OCI-LY1 (cell line): ENCODE measurements at regions not wholly inside any gene's neighbourhood (a gene's known extent, or its start where the extent isn't known, plus 50 kb on each side); places are given as distances from the start of the nearest gene placed in this dataset.

Experiments
- H2AFZ ChIP-seq: fragments of 200-600 bp; sonication (generic), shearing (Covaris generic); 2 replicates; pipeline ENCODE4 v1.6.0; 2014; ENCODE audit warnings: antibody characterized with exemption, mild to moderate bottlenecking, low read length
- H3F3A ChIP-seq: fragments of 200-600 bp; sonication (generic), shearing (Covaris generic); 2 replicates; pipeline ENCODE4 v1.6.0; 2014; ENCODE audit warnings: mild to moderate bottlenecking, antibody characterized with exemption, low read length, moderate library complexity; ENCODE audit not compliant: insufficient read depth
- H3K27ac ChIP-seq: fragments of 200-600 bp; sonication (generic); 2 replicates; pipeline ENCODE4 v1.5.1; 2014; ENCODE audit warnings: low read length, mixed run types, mild to moderate bottlenecking, low read depth; ENCODE audit not compliant: poor library complexity, severe bottlenecking
- H3K27me3 ChIP-seq: fragments of 200-600 bp; sonication (generic); 2 replicates; pipeline ENCODE4 v1.6.0; 2014; ENCODE audit warnings: antibody characterized with exemption, mild to moderate bottlenecking, low read length, moderate library complexity; ENCODE audit not compliant: insufficient read depth
- H3K36me3 ChIP-seq: fragments of 200-600 bp; sonication (generic); 2 replicates; pipeline ENCODE4 v1.6.1; 2014; ENCODE audit warnings: mild to moderate bottlenecking, antibody characterized with exemption, low read length, moderate library complexity, mixed read lengths; ENCODE audit not compliant: insufficient read depth
- H3K4me1 ChIP-seq: fragments of 200-600 bp; sonication (generic); 2 replicates; pipeline ENCODE4 v1.5.1; 2014; ENCODE audit warnings: mild to moderate bottlenecking, low read length, moderate library complexity; ENCODE audit not compliant: insufficient read depth, severe bottlenecking
- H3K4me2 ChIP-seq: fragments of 200-600 bp; sonication (generic), shearing (Covaris generic); 2 replicates; pipeline ENCODE4 v1.6.1; 2014; ENCODE audit warnings: low read length
- H3K4me3 ChIP-seq: fragments of 200-600 bp; sonication (generic); 2 replicates; pipeline ENCODE4 v1.5.1; 2014; ENCODE audit warnings: low read length, low read depth, mild to moderate bottlenecking, mixed read lengths; ENCODE audit not compliant: poor library complexity, severe bottlenecking
- H3K79me2 ChIP-seq: fragments of 200-600 bp; shearing (Covaris generic); 2 replicates; pipeline ENCODE4 v1.6.1; 2016; ENCODE audit warnings: mixed run types, low read length, mixed read lengths; ENCODE audit not compliant: insufficient read depth
- H3K9ac ChIP-seq: fragments of 200-600 bp; sonication (generic), shearing (Covaris generic); 2 replicates; pipeline ENCODE4 v1.6.1; 2014; ENCODE audit warnings: mild to moderate bottlenecking, low read length, mixed read lengths
- H3K9me2 ChIP-seq: fragments of 200-600 bp; sonication (generic), shearing (Covaris generic); 2 replicates; pipeline ENCODE4 v1.6.1; 2014; ENCODE audit warnings: low read depth, mild to moderate bottlenecking, low read length, mixed read lengths
- H3K9me3 ChIP-seq: fragments of 200-600 bp; shearing (Covaris generic); 2 replicates; pipeline ENCODE4 v1.6.1; 2014; ENCODE audit warnings: low read length, mixed read lengths
- H4K20me1 ChIP-seq: fragments of 200-600 bp; sonication (generic), shearing (Covaris generic); 2 replicates; pipeline ENCODE4 v1.6.0; 2016; ENCODE audit warnings: mild to moderate bottlenecking, low read length; ENCODE audit not compliant: insufficient read depth
- EZH2 ChIP-seq: fragments of 200-600 bp; sonication (generic), shearing (Covaris generic); IDR thresholded peaks from 2 replicates; pipeline ENCODE4 v1.8.0; 2017; ENCODE audit warnings: borderline replicate concordance, mixed run types, mild to moderate bottlenecking, antibody characterized with exemption, low read length, moderate library complexity, mixed read lengths
- TF ChIP-seq, protein P1 (sequence below): fragments of 200-600 bp; sonication (generic), shearing (Covaris generic); IDR thresholded peaks from 2 replicates; pipeline ENCODE4 v1.5.1; 2017; ENCODE audit warnings: mild to moderate bottlenecking, antibody characterized with exemption, low read length, moderate library complexity, mixed read lengths

DNA sequence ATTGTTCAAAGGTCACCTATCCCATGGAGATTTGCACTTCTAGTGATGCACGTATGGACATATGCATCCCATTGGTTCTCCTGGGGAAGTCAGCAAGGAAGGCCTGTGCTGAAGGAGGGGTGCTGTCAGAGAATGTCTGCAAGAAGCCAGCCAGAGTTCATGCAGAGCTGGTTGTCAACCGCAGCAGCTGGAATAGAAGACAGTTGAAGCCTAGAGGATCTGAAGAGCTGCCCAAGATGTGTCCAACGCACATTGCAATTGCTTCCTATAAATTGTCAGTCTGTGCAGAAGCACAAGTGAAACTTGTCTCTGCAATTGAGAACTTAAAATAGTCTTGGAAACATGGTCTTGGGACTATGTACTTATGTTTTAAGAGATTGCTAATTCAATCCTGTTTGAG is 82.1 kb upstream of the CNTNAP4 start:
- TF ChIP-seq, protein P1, sequence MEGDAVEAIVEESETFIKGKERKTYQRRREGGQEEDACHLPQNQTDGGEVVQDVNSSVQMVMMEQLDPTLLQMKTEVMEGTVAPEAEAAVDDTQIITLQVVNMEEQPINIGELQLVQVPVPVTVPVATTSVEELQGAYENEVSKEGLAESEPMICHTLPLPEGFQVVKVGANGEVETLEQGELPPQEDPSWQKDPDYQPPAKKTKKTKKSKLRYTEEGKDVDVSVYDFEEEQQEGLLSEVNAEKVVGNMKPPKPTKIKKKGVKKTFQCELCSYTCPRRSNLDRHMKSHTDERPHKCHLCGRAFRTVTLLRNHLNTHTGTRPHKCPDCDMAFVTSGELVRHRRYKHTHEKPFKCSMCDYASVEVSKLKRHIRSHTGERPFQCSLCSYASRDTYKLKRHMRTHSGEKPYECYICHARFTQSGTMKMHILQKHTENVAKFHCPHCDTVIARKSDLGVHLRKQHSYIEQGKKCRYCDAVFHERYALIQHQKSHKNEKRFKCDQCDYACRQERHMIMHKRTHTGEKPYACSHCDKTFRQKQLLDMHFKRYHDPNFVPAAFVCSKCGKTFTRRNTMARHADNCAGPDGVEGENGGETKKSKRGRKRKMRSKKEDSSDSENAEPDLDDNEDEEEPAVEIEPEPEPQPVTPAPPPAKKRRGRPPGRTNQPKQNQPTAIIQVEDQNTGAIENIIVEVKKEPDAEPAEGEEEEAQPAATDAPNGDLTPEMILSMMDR, result no peak
- TF ChIP-seq EZH2, result no peak
- H4K20me1 ChIP-seq, result no peaks in the 10 kb centered on the region
- no peak overlapping the region for H3K4me2 ChIP-seq
- H3F3A ChIP-seq, result no peaks in the 10 kb centered on the region
- no peaks in the 10 kb centered on the region for H3K4me1 ChIP-seq
- H3K27me3 ChIP-seq, result no peaks in the 10 kb centered on the region
- no peaks in the 10 kb centered on the region for H3K9me2 ChIP-seq
- H3K27ac ChIP-seq, result no peak overlapping the region
- H2AFZ ChIP-seq, result no peak overlapping the region
- no peak overlapping the region for H3K9ac ChIP-seq
- no peaks in the 10 kb centered on the region for H3K79me2 ChIP-seq
- H3K4me3 ChIP-seq, result no peak overlapping the region
- no peaks in the 10 kb centered on the region for H3K36me3 ChIP-seq
- H3K9me3 ChIP-seq, result no peaks in the 10 kb centered on the region

DNA sequence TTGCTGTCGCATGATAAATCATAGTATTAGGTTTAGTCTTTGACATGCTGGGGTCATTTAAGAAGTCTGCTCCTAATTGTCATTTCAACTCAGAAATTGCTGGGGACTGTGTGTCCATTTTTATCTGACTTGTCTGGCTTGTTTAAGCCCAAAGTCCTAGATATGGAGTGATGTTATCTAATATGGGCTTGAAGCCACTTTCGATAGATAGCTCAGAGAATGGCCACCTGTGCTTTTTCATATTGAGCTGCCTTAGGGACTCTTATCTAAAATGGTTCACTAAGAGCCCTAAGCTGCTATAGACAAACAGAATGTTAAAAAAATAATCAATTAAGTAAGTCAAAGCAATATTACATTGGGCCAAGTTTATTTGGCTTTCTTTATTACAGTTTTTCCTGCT is 81.6 kb upstream of the CNTNAP4 start:
- Histone ChIP-seq H4K20me1 (no peaks in the 10 kb centered on the region), H3K36me3 (no peaks in the 10 kb centered on the region), H3K79me2 (no peaks in the 10 kb centered on the region), H3K4me3 (no peak overlapping the region), H3K27ac (no peak overlapping the region), H2AFZ (no peak overlapping the region), H3K27me3 (no peaks in the 10 kb centered on the region), H3K4me2 (no peak overlapping the region), H3K9me2 (no peaks in the 10 kb centered on the region), H3K9me3 (no peaks in the 10 kb centered on the region), H3K4me1 (no peaks in the 10 kb centered on the region), H3F3A (no peaks in the 10 kb centered on the region), H3K9ac (no peak overlapping the region)
- TF ChIP-seq EZH2, result no peak
- TF ChIP-seq, protein P1, result no peak

DNA sequence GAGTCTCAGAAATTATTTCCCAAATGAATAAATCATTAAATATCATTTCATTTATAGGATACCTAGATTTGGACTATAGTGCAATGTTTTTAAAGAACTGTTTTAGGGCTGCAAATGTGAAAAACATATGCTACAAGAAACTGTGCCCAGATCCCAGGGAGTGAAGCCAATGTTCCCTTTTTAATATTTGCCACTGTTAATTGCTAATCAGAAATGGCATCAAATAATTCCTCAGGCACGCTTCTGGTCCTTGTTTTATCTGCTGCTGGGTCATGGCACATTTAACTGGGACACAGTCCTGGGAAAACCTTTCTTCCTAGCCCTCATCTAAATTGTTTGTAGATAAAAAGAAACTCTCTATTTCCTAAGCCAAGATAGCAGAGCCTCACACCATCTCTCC is 79.3 kb upstream of the CNTNAP4 start:
- Histone ChIP-seq H3K79me2 (no peaks in the 10 kb centered on the region), H3K9me3 (no peaks in the 10 kb centered on the region), H3F3A (no peaks in the 10 kb centered on the region), H3K27me3 (no peaks in the 10 kb centered on the region), H2AFZ (no peak overlapping the region), H3K4me1 (no peaks in the 10 kb centered on the region), H3K36me3 (no peaks in the 10 kb centered on the region), H3K4me2 (no peak overlapping the region), H3K9ac (no peak overlapping the region), H4K20me1 (no peaks in the 10 kb centered on the region), H3K9me2 (no peaks in the 10 kb centered on the region), H3K27ac (no peak overlapping the region), H3K4me3 (no peak overlapping the region)
- TF ChIP-seq, protein P1, result no peak
- TF ChIP-seq EZH2, result no peak
